ENCODE measurements at regions not wholly inside any gene's neighbourhood (a gene's known extent, or its start where the extent isn't known, plus 50 kb on each side); places are given as distances from the start of the nearest gene placed in this dataset.

DNA sequence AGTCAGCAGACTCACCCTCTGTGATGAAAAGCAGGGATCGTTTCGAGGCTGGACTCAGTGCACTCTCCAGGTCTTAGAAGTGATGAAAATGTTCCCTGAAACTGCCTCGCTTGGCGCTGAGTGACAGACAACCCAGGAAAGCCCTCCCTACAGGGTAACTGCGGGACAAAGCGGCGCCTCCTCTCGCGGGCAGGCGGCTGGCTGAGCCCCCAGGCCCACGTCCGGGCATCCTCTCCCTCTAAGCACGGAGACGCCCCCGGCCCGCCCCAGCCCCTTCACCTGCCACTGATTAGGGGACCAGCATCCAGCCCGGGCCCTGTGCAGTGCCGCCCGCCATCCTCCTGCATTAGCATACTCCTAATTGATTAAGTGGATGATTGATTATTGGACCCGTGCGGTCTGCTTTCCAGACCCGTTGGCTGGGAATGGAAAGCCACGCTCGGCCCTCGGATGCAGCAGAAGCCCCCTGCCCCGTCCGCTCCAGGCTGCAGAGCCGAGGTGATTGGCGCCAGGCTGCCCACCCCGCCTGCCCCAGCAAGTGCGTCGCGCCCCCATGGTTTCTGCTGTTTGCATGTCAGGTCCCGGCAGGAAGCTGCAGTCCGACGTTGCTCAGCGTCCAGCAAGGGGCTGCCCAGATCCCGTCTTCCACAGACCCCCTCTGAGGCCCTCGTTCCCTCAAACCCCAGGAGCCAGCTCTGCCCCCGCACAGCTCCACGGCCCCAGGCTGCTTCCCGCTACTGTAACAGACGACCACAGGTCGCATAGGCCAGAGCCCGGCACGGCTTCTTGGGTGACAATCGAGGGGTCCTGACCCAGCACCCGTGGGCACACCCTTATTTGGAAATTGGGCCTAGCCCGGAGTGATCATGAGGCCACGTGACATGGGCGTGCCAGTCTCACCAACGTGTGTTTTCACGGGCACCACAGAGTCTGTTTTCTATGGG, 131.6 kb downstream of the DLL1 start:
- TF ChIP-seq, protein P1, sequence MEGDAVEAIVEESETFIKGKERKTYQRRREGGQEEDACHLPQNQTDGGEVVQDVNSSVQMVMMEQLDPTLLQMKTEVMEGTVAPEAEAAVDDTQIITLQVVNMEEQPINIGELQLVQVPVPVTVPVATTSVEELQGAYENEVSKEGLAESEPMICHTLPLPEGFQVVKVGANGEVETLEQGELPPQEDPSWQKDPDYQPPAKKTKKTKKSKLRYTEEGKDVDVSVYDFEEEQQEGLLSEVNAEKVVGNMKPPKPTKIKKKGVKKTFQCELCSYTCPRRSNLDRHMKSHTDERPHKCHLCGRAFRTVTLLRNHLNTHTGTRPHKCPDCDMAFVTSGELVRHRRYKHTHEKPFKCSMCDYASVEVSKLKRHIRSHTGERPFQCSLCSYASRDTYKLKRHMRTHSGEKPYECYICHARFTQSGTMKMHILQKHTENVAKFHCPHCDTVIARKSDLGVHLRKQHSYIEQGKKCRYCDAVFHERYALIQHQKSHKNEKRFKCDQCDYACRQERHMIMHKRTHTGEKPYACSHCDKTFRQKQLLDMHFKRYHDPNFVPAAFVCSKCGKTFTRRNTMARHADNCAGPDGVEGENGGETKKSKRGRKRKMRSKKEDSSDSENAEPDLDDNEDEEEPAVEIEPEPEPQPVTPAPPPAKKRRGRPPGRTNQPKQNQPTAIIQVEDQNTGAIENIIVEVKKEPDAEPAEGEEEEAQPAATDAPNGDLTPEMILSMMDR (conservative IDR thresholded peaks at IDR 0.05; ENCODE audit: low read depth, low read length), result no peak
- no peak overlapping the region for H3K4me3 ChIP-seq (ENCODE audit: low read length)
- no peak for DNase-seq (ENCODE audit: low read depth)

GRCh38 chr6:170158296-170159021, 132.4 kb downstream of the DLL1 start:
- H3K4me3 ChIP-seq (ENCODE audit: low read length), result no peak overlapping the region
- no peak for DNase-seq (ENCODE audit: low read depth)
- TF ChIP-seq, protein P1 (conservative IDR thresholded peaks at IDR 0.05; ENCODE audit: low read depth, low read length), result no peak

GRCh38 chr6:170157567-170158218, 133.2 kb downstream of the DLL1 start:
- no peak for DNase-seq (ENCODE audit: low read depth)
- H3K4me3 ChIP-seq (ENCODE audit: low read length), result no peak overlapping the region
- TF ChIP-seq, protein P1 (conservative IDR thresholded peaks at IDR 0.05; ENCODE audit: low read depth, low read length), result no peak

DNA sequence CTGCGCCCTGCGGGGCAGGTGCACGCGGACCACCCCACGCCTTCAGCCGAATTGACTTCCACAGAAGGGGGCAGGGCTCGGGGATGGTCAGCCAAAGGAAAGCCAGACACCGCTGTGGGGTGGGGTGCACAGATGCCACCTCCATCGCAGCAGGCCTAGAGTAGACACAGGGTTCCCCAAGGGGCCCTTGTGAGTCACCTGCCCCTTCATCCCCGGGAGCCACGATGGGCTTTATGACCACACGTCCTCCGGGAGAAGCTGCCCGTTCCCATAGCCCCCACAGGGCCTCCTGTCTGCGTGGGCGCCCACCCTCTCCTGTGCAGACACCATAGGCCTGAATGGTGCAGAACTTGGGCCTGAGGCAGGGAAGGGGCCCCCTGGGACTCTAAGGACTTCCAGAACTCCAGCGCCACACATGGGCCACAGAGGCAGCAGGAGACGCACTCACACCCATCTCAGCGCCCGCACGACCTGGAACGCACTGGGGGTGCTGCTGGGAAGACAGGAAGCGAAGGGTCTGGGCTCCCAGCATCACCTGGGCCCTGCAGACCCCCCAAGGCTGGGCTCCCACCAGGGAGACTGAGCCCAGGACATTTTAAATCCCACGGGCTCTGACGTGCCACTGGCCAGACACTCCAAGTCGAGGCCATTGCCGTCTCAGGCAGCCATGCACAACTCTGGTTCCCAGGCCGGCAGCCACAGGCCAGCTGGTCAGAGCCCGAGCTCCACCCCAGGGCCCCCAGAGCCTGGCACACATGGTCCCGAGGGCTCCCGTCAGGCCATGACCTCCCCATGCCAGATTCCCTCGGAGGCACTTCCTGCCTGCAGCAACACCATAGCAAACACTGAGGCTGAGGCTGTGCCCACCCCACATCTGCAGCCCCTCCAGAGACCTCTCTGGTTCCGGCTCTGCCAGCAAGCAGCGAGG, 134.2 kb downstream of the DLL1 start:
- H3K4me3 ChIP-seq (ENCODE audit: low read length), result no peak overlapping the region
- TF ChIP-seq, protein P1 (conservative IDR thresholded peaks at IDR 0.05; ENCODE audit: low read depth, low read length), result no peak
- no peak for DNase-seq (ENCODE audit: low read depth)

- DNase-seq (ENCODE audit: low read depth), result no peak
- no peak overlapping the region for H3K4me3 ChIP-seq (ENCODE audit: low read length)
- TF ChIP-seq, protein P1 (conservative IDR thresholded peaks at IDR 0.05; ENCODE audit: low read depth, low read length), result no peak
Observed at GRCh38 chr6:170155464-170156196, 135.2 kb downstream of the DLL1 start.

Measured in retinal pigment epithelial cell (primary cell).